Central memory CD8-positive, alpha-beta T cell (primary cell): ENCODE measurements at regions not wholly inside any gene's neighbourhood (a gene's known extent, or its start where the extent isn't known, plus 50 kb on each side); places are given as distances from the start of the nearest gene placed in this dataset.
"Not testable (repeated sequence)": the region's sequence is repeated elsewhere in the genome, so short reads cannot be mapped to it uniquely, and the experiment has no call there.

ENCODE experiments used
- ATAC-seq: fragments of 150-1000 bp; cut with Tn5 transposase; replicated peaks from 2 replicates; pipeline ENCODE4 v1.10.0; 2022; ENCODE audit warnings: mild to moderate bottlenecking, moderate FRiP score, moderate number of reproducible peaks; ENCODE audit not compliant: poor library complexity, severe bottlenecking; ENCODE audit errors: extremely low read depth
- DNase-seq, 2 donors: peaks; one replicate each; pipeline ENCODE4 v3.0.0; 2021; ENCODE audit warnings: low spot score in 2 of 2
- H3K27ac Mint-ChIP-seq: one replicate; pipeline ENCODE4 v1.8.0; 2022; ENCODE audit warnings: low read depth, mild to moderate bottlenecking, moderate library complexity, mixed read lengths
- H3K27me3 Mint-ChIP-seq: one replicate; pipeline ENCODE4 v1.8.0; 2022; ENCODE audit warnings: mixed read lengths
- H3K36me3 Mint-ChIP-seq: one replicate; pipeline ENCODE4 v1.8.0; 2022; ENCODE audit warnings: mild to moderate bottlenecking, moderate library complexity, mixed read lengths; ENCODE audit not compliant: insufficient read depth
- H3K4me1 Mint-ChIP-seq: one replicate; pipeline ENCODE4 v1.8.0; 2022; ENCODE audit warnings: mixed read lengths
- H3K4me3 Mint-ChIP-seq: one replicate; pipeline ENCODE4 v1.8.0; 2022; ENCODE audit warnings: mild to moderate bottlenecking, moderate library complexity, mixed read lengths
- H3K9me3 Mint-ChIP-seq: one replicate; pipeline ENCODE4 v1.8.0; 2022; ENCODE audit warnings: mixed read lengths

DNA sequence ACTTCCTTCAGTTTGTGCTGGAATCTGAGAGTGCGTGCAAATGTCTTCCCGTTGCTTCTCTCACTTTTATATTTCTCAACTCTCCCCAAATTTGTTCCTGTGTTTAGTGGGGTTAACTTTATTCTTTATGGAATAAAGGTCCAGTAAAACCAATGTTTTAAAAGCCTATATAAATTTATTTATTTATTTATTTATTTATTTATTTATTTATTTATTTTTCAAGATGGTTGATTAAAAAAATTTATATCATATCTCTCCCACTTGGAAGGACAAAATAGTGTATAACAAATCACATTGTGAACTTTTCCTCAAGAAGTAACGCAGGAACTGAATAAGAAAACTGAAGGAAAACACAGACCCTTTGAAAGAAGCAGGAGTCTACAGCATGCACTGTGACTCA lies 95.3 kb upstream of the ITM2A start:
- ATAC-seq, result no peak
- H3K27me3 Mint-ChIP-seq, result peaks cover 16% of the 10 kb centered on the region
- H3K4me1 Mint-ChIP-seq, result no peaks in the 10 kb centered on the region
- no peak overlapping the region for H3K27ac Mint-ChIP-seq
- H3K4me3 Mint-ChIP-seq, result no peak overlapping the region
- peaks cover 4% of the 10 kb centered on the region for H3K9me3 Mint-ChIP-seq
- H3K36me3 Mint-ChIP-seq, result no peaks in the 10 kb centered on the region
- no peak for DNase-seq

DNA sequence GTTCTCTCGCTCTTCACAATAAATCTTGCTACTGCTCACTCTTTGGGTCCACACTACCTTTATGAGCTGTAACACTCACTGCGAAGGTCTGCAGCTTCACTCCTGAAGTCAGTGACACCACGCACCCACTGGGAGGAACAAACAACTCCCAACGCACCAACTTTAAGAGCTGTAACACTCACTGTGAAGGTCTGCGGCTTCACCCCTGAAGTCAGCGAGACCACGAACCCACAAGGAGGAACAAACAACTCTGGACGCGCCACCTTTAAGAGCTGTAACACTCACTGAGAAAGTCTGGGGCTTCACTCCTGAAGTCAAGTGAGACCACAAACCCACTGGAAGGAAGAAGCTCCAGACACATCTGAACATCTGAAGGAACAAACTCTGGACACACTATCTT lies 89.5 kb upstream of the ITM2A start:
- not testable (repeated sequence) for H3K27ac Mint-ChIP-seq, H3K4me1 Mint-ChIP-seq, ATAC-seq

DNA sequence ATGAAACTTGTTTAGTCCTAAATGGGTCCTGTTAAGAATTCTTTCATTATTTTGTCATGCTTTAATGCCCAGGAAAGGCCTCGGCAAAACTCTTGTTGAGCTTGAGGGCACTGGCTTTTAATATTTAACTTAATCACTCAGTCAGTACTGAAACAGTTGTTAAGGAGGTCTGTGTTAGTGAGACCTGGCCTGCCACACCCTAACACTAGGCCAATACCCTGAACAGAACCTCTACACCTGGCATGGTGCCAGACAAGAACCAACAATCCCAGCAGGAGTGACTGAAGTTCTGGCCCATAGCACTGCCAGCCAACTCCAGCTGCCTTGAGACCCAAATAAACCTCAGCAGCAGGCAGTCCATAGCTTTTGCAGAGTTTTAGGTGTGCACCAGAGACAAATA lies 85.7 kb upstream of the ITM2A start:
- Mint-ChIP-seq H3K27ac (no peak overlapping the region), H3K4me1 (peaks cover 5% of the 10 kb centered on the region), H3K27me3 (no peaks in the 10 kb centered on the region), H3K36me3 (peaks cover 3% of the 10 kb centered on the region), H3K4me3 (no peak overlapping the region), H3K9me3 (no peaks in the 10 kb centered on the region)
- DNase-seq, result no peak
- no peak for ATAC-seq

More for the DNA sequence above, 89.5 kb upstream of the ITM2A start:
- H3K4me3 Mint-ChIP-seq, H3K36me3 Mint-ChIP-seq, H3K27me3 Mint-ChIP-seq, H3K9me3 Mint-ChIP-seq, DNase-seq: not testable (repeated sequence)

DNA sequence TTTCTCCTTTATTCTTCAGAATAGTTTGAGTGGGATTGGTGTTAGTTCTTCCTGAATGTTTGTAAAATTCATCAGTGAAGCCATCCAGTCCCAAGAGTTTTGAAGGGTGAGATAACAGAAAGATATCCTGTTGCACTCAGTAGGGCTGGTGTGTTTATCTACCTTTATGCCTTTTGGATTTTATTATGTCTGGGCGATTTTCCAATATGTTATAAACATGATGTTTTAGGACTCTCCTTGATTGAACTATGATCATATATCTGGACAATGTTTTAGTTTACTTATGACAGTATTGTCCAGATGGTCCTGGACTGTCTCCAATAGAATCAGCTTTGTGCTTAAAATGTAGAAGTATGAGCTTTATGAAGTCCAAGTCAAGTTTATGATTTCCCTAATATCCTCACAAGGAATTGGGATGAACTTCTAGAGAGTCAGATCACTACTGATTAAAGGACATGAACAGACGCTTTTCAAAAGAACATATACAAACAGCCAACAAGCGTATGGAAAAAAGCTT lies 77.6 kb upstream of the ITM2A start:
- Mint-ChIP-seq H3K27me3 (no peaks in the 10 kb centered on the region), H3K4me1 (no peaks in the 10 kb centered on the region), H3K27ac (no peak overlapping the region), H3K4me3 (no peak overlapping the region), H3K9me3 (no peaks in the 10 kb centered on the region), H3K36me3 (no peaks in the 10 kb centered on the region)
- DNase-seq (no peak), ATAC-seq (no peak)

DNA sequence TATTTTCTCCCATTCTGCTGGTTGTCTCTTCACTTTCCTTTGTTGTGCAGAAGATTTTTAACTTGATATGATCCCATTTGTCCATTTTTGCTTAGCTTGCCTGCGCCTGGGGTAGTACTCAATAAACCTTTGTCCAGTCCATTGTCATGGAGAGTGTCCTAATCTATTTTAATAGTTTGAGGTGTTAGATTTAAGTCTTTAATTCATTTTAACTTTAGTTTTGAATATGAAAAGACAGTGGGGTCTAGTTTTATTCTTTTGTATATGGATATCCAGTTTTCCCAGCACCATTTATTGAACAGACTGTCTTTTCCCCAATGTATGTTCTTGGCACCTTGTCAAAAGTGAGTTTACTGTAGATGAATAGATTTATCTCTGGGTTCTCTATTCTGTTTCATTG lies 76.0 kb upstream of the ITM2A start:
- Mint-ChIP-seq H3K36me3 (no peaks in the 10 kb centered on the region), H3K4me3 (no peak overlapping the region), H3K27ac (no peak overlapping the region), H3K27me3 (no peaks in the 10 kb centered on the region), H3K4me1 (no peaks in the 10 kb centered on the region), H3K9me3 (no peaks in the 10 kb centered on the region)
- ATAC-seq (no peak), DNase-seq (no peak)

DNA sequence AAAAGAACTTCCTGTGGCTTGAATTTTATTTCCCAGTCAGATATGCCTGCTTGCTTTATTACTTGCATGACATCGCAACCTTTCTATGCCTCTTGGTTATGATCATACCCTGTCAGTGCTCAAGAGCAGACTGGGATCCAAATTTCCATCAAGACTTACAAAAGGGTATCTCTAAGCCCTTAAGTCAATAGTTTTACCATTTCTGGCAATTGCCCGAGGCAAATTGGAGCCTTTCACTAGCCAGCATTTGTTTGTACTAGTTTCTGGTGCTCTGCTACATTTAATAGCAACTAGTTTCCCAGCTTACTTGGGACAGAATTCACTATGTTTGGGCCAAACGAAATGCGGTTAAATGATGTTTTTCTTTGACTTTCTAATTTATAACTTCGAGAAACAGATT lies 73.2 kb upstream of the ITM2A start:
- DNase-seq (no peak), ATAC-seq (no peak)
- Mint-ChIP-seq H3K4me3 (no peak overlapping the region), H3K36me3 (no peaks in the 10 kb centered on the region), H3K9me3 (no peaks in the 10 kb centered on the region), H3K27ac (no peak overlapping the region), H3K4me1 (no peaks in the 10 kb centered on the region), H3K27me3 (no peaks in the 10 kb centered on the region)
